WTC11 (cell line): ENCODE measurements at regions not wholly inside any gene's neighbourhood (a gene's known extent, or its start where the extent isn't known, plus 50 kb on each side); places are given as distances from the start of the nearest gene placed in this dataset.

ENCODE experiments used
- ATAC-seq: fragments of 200-7000 bp; cut with Tn5 transposase; 2 replicates; pipeline ENCODE4 v1.10.0; 2021; ENCODE audit warnings: mild to moderate bottlenecking, moderate library complexity
- CTCF ChIA-PET: fragments of 300-600 bp; sonication (Branson Sonifier 250); formaldehyde crosslinking; loops from one replicate; lab custom pipeline; 2021; ENCODE audit warnings: antibody characterized with exemption; lab: Charles Lee
- POLR2A ChIA-PET: fragments of 350-600 bp; sonication (Branson Sonifier 250); formaldehyde crosslinking; loops from one replicate; lab custom pipeline; 2021; ENCODE audit warnings: antibody characterized with exemption; lab: Charles Lee
- DNase-seq: peaks from one replicate; pipeline ENCODE4 v3.0.0; 2021; ENCODE audit warnings: low spot score
- H3K27ac Mint-ChIP-seq: 2 replicates; pipeline ENCODE4 v1.8.0; 2021; ENCODE audit warnings: mixed read lengths
- H3K27me3 Mint-ChIP-seq: 2 replicates; pipeline ENCODE4 v1.8.0; 2021; ENCODE audit warnings: low read depth, mild to moderate bottlenecking, moderate library complexity, mixed read lengths
- H3K36me3 Mint-ChIP-seq: 2 replicates; pipeline ENCODE4 v1.8.0; 2021; ENCODE audit warnings: mixed read lengths
- H3K4me1 Mint-ChIP-seq: 2 replicates; pipeline ENCODE4 v1.8.0; 2022; ENCODE audit warnings: mixed read lengths
- H3K4me3 Mint-ChIP-seq: 2 replicates; pipeline ENCODE4 v1.8.0; 2021; ENCODE audit warnings: mild to moderate bottlenecking, moderate library complexity, mixed read lengths
- H3K9me3 Mint-ChIP-seq: 2 replicates; pipeline ENCODE4 v1.8.0; 2021; ENCODE audit warnings: mixed read lengths
- ETV6 ChIP-seq: sonication (generic); formaldehyde crosslinking; IDR thresholded peaks from 2 replicates; pipeline ENCODE4 v1.8.1; 2022; ENCODE audit warnings: mild to moderate bottlenecking, missing genetic modification reagents
- JAZF1 ChIP-seq: fragments of 250-450 bp; sonication (Bioruptor Pico); IDR thresholded peaks from 2 replicates; pipeline ENCODE4 v1.9.0; 2021; ENCODE audit warnings: moderate library complexity, mild to moderate bottlenecking, inconsistent platforms
- NR2C2 ChIP-seq: sonication (generic); formaldehyde crosslinking; IDR thresholded peaks from 2 replicates; pipeline ENCODE4 v1.8.0; 2022; ENCODE audit warnings: mild to moderate bottlenecking, missing genetic modification reagents
- ZNF138 ChIP-seq: sonication (generic); formaldehyde crosslinking; conservative IDR thresholded peaks from 2 replicates; pipeline ENCODE4 v1.8.1; 2022; ENCODE audit warnings: mild to moderate bottlenecking, moderate library complexity, missing genetic modification reagents
- ZNF396 ChIP-seq: fragments of 250-450 bp; sonication (Bioruptor Pico); IDR thresholded peaks from 2 replicates; pipeline ENCODE4 v1.8.0; 2021; ENCODE audit warnings: mild to moderate bottlenecking, moderate library complexity, borderline replicate concordance
- ZNF671 ChIP-seq: fragments of 250-450 bp; sonication (Bioruptor Pico); IDR thresholded peaks from 2 replicates; pipeline ENCODE4 v1.8.0; 2021; ENCODE audit warnings: mild to moderate bottlenecking
- TF ChIP-seq, protein P1 (sequence below): sonication (generic); formaldehyde crosslinking; IDR thresholded peaks from 2 replicates; pipeline ENCODE4 v1.8.0; 2022; ENCODE audit warnings: missing genetic modification reagents
- TF ChIP-seq, protein P2 (sequence below): fragments of 250-450 bp; sonication (Bioruptor Pico); IDR thresholded peaks from 2 replicates; pipeline ENCODE4 v1.9.0; 2021; ENCODE audit warnings: mild to moderate bottlenecking
- TF ChIP-seq, protein P3 (sequence below): fragments of 250-450 bp; sonication (Bioruptor Pico); IDR thresholded peaks from 2 replicates; pipeline ENCODE4 v1.9.0; 2021; ENCODE audit warnings: mild to moderate bottlenecking, borderline replicate concordance
- TF ChIP-seq, protein P4 (sequence below): sonication (generic); formaldehyde crosslinking; IDR thresholded peaks from 2 replicates; pipeline ENCODE4 v1.8.0; 2022; ENCODE audit warnings: mild to moderate bottlenecking, missing genetic modification reagents
- TF ChIP-seq, protein P5 (sequence below): fragments of 250-450 bp; sonication (Bioruptor Pico); IDR thresholded peaks from 2 replicates; pipeline ENCODE4 v1.9.0; 2021; ENCODE audit warnings: mild to moderate bottlenecking
- TF ChIP-seq, protein P6 (sequence below): sonication (generic); formaldehyde crosslinking; IDR thresholded peaks from 2 replicates; pipeline ENCODE4 v1.8.1; 2023; ENCODE audit warnings: mild to moderate bottlenecking, moderate library complexity, missing genetic modification reagents

DNA sequence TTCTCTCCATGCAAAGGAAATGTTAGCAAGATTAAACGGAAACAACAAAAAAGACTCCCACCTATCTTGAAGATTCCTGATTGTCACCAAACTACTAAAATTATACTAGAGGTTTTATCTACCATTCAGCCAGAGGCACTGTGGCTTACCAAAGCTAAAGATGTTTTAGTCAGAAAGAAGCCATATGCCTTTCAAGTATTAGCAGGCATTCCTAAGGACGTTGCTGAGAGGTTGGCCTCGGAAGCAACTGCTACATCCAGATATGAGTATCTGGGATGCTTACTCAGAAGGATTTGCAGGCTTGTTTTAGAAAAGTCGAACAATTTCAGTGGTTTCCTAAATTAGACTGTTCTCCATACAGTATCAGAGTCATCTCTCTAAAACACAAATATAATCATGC, 88.3 kb upstream of the UBE2E3 start (continued):
- TF ChIP-seq, protein P1, sequence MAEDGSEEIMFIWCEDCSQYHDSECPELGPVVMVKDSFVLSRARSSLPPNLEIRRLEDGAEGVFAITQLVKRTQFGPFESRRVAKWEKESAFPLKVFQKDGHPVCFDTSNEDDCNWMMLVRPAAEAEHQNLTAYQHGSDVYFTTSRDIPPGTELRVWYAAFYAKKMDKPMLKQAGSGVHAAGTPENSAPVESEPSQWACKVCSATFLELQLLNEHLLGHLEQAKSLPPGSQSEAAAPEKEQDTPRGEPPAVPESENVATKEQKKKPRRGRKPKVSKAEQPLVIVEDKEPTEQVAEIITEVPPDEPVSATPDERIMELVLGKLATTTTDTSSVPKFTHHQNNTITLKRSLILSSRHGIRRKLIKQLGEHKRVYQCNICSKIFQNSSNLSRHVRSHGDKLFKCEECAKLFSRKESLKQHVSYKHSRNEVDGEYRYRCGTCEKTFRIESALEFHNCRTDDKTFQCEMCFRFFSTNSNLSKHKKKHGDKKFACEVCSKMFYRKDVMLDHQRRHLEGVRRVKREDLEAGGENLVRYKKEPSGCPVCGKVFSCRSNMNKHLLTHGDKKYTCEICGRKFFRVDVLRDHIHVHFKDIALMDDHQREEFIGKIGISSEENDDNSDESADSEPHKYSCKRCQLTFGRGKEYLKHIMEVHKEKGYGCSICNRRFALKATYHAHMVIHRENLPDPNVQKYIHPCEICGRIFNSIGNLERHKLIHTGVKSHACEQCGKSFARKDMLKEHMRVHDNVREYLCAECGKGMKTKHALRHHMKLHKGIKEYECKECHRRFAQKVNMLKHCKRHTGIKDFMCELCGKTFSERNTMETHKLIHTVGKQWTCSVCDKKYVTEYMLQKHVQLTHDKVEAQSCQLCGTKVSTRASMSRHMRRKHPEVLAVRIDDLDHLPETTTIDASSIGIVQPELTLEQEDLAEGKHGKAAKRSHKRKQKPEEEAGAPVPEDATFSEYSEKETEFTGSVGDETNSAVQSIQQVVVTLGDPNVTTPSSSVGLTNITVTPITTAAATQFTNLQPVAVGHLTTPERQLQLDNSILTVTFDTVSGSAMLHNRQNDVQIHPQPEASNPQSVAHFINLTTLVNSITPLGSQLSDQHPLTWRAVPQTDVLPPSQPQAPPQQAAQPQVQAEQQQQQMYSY (CRISPR knock-in tag) = no peak
- TF ChIP-seq, protein P2, sequence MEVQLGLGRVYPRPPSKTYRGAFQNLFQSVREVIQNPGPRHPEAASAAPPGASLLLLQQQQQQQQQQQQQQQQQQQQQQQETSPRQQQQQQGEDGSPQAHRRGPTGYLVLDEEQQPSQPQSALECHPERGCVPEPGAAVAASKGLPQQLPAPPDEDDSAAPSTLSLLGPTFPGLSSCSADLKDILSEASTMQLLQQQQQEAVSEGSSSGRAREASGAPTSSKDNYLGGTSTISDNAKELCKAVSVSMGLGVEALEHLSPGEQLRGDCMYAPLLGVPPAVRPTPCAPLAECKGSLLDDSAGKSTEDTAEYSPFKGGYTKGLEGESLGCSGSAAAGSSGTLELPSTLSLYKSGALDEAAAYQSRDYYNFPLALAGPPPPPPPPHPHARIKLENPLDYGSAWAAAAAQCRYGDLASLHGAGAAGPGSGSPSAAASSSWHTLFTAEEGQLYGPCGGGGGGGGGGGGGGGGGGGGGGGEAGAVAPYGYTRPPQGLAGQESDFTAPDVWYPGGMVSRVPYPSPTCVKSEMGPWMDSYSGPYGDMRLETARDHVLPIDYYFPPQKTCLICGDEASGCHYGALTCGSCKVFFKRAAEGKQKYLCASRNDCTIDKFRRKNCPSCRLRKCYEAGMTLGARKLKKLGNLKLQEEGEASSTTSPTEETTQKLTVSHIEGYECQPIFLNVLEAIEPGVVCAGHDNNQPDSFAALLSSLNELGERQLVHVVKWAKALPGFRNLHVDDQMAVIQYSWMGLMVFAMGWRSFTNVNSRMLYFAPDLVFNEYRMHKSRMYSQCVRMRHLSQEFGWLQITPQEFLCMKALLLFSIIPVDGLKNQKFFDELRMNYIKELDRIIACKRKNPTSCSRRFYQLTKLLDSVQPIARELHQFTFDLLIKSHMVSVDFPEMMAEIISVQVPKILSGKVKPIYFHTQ (CRISPR knock-in tag) = no peak

DNA sequence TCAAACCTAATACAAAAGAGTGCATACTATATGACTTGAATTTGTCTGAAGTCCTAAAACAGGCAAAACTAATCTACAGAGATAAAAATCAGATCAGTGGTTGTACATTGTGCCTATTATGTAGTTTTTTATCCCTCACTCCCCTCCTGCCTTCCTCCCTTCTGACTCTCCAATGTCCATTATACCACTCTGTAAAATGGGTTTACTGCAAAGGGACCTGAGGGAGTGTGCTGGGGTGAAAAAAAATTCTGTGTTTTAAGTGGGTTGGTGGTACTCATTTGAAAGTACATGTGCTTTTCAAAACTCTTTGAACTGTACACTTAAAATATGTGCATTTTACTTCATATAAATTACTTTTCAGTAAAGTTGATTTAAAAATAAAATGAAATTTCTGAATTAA, 89.0 kb upstream of the UBE2E3 start:
- Mint-ChIP-seq H3K4me1 (peaks cover 3% of the 10 kb centered on the region; the same call in 1 of the 2 replicates), H3K36me3 (no peaks in the 10 kb centered on the region), H3K9me3 (no peaks in the 10 kb centered on the region), H3K27me3 (no peaks in the 10 kb centered on the region), H3K27ac (no peak overlapping the region), H3K4me3 (no peak overlapping the region)
- ChIA-PET POLR2A (no interaction called here), CTCF (no interaction called here)
- ATAC-seq = no peak
- TF ChIP-seq ETV6 = no peak
- TF ChIP-seq, protein P3, sequence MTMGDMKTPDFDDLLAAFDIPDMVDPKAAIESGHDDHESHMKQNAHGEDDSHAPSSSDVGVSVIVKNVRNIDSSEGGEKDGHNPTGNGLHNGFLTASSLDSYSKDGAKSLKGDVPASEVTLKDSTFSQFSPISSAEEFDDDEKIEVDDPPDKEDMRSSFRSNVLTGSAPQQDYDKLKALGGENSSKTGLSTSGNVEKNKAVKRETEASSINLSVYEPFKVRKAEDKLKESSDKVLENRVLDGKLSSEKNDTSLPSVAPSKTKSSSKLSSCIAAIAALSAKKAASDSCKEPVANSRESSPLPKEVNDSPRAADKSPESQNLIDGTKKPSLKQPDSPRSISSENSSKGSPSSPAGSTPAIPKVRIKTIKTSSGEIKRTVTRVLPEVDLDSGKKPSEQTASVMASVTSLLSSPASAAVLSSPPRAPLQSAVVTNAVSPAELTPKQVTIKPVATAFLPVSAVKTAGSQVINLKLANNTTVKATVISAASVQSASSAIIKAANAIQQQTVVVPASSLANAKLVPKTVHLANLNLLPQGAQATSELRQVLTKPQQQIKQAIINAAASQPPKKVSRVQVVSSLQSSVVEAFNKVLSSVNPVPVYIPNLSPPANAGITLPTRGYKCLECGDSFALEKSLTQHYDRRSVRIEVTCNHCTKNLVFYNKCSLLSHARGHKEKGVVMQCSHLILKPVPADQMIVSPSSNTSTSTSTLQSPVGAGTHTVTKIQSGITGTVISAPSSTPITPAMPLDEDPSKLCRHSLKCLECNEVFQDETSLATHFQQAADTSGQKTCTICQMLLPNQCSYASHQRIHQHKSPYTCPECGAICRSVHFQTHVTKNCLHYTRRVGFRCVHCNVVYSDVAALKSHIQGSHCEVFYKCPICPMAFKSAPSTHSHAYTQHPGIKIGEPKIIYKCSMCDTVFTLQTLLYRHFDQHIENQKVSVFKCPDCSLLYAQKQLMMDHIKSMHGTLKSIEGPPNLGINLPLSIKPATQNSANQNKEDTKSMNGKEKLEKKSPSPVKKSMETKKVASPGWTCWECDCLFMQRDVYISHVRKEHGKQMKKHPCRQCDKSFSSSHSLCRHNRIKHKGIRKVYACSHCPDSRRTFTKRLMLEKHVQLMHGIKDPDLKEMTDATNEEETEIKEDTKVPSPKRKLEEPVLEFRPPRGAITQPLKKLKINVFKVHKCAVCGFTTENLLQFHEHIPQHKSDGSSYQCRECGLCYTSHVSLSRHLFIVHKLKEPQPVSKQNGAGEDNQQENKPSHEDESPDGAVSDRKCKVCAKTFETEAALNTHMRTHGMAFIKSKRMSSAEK (CRISPR knock-in tag) = no peak
- no peak for TF ChIP-seq ZNF138 (CRISPR knock-in tag)
- no peak for TF ChIP-seq ZNF396
- TF ChIP-seq, protein P4, sequence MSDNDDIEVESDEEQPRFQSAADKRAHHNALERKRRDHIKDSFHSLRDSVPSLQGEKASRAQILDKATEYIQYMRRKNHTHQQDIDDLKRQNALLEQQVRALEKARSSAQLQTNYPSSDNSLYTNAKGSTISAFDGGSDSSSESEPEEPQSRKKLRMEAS (CRISPR knock-in tag) = no peak
- no peak for TF ChIP-seq ZNF671 (CRISPR knock-in tag)
- TF ChIP-seq, protein P5, sequence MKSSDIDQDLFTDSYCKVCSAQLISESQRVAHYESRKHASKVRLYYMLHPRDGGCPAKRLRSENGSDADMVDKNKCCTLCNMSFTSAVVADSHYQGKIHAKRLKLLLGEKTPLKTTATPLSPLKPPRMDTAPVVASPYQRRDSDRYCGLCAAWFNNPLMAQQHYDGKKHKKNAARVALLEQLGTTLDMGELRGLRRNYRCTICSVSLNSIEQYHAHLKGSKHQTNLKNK = no peak
- no peak for TF ChIP-seq JAZF1
- TF ChIP-seq, protein P6, sequence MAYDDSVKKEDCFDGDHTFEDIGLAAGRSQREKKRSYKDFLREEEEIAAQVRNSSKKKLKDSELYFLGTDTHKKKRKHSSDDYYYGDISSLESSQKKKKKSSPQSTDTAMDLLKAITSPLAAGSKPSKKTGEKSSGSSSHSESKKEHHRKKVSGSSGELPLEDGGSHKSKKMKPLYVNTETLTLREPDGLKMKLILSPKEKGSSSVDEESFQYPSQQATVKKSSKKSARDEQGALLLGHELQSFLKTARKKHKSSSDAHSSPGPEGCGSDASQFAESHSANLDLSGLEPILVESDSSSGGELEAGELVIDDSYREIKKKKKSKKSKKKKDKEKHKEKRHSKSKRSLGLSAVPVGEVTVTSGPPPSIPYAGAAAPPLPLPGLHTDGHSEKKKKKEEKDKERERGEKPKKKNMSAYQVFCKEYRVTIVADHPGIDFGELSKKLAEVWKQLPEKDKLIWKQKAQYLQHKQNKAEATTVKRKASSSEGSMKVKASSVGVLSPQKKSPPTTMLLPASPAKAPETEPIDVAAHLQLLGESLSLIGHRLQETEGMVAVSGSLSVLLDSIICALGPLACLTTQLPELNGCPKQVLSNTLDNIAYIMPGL = no peak
- no peak for TF ChIP-seq NR2C2 (CRISPR knock-in tag)
- no peak for DNase-seq
